ENCODE measurements at regions not wholly inside any gene's neighbourhood (a gene's known extent, or its start where the extent isn't known, plus 50 kb on each side); places are given as distances from the start of the nearest gene placed in this dataset.

GRCh38 chr1:58135821-58136321 is 410.7 kb downstream of the OMA1 start:
- no peaks in the 10 kb centered on the region; the same call in 1 of the 2 replicates for H3K27me3 ChIP-seq (replicated peaks; ENCODE audit: control insufficient read depth, insufficient read depth, low read length)
- DNase-seq (ENCODE audit: extremely low read depth, insufficient read length) = no peak
- no peaks in the 10 kb centered on the region for H3K36me3 ChIP-seq (ENCODE audit: control insufficient read depth, insufficient read depth, low read length)
- TF ChIP-seq CTCF (IDR thresholded peaks at IDR 0.05; ENCODE audit: insufficient read depth, low read length, poor library complexity, severe bottlenecking) = no peak
- H3K4me3 ChIP-seq (replicated peaks; ENCODE audit: low read depth, low read length) = no peak overlapping the region

GRCh38 chr1:58133562-58133961 is 413.0 kb downstream of the OMA1 start:
- Histone ChIP-seq H3K27me3 (replicated peaks; ENCODE audit: control insufficient read depth, insufficient read depth, low read length) (no peaks in the 10 kb centered on the region; the same call in 1 of the 2 replicates), H3K4me3 (replicated peaks; ENCODE audit: low read depth, low read length) (no peak overlapping the region), H3K36me3 (ENCODE audit: control insufficient read depth, insufficient read depth, low read length) (no peaks in the 10 kb centered on the region)
- no peak for TF ChIP-seq CTCF (IDR thresholded peaks at IDR 0.05; ENCODE audit: insufficient read depth, low read length, poor library complexity, severe bottlenecking)
- DNase-seq (ENCODE audit: extremely low read depth, insufficient read length) = no peak

GRCh38 chr1:58123051-58123450 is 423.5 kb downstream of the OMA1 start:
- no peak for DNase-seq (ENCODE audit: extremely low read depth, insufficient read length)
- no peaks in the 10 kb centered on the region for H3K27me3 ChIP-seq (replicated peaks; ENCODE audit: control insufficient read depth, insufficient read depth, low read length)
- TF ChIP-seq CTCF (IDR thresholded peaks at IDR 0.05; ENCODE audit: insufficient read depth, low read length, poor library complexity, severe bottlenecking) = no peak
- H3K4me3 ChIP-seq (replicated peaks; ENCODE audit: low read depth, low read length) = no peak overlapping the region
- H3K36me3 ChIP-seq (ENCODE audit: control insufficient read depth, insufficient read depth, low read length) = no peaks in the 10 kb centered on the region

GRCh38 chr1:58119971-58120370 is 426.6 kb downstream of the OMA1 start:
- Histone ChIP-seq H3K27me3 (replicated peaks; ENCODE audit: control insufficient read depth, insufficient read depth, low read length) (no peaks in the 10 kb centered on the region), H3K4me3 (replicated peaks; ENCODE audit: low read depth, low read length) (no peak overlapping the region), H3K36me3 (ENCODE audit: control insufficient read depth, insufficient read depth, low read length) (no peaks in the 10 kb centered on the region)
- no peak for DNase-seq (ENCODE audit: extremely low read depth, insufficient read length)
- TF ChIP-seq CTCF (IDR thresholded peaks at IDR 0.05; ENCODE audit: insufficient read depth, low read length, poor library complexity, severe bottlenecking) = no peak

- DNase-seq (ENCODE audit: extremely low read depth, insufficient read length) = no peak
- no peak for TF ChIP-seq CTCF (IDR thresholded peaks at IDR 0.05; ENCODE audit: insufficient read depth, low read length, poor library complexity, severe bottlenecking)
- no peaks in the 10 kb centered on the region for H3K27me3 ChIP-seq (replicated peaks; ENCODE audit: control insufficient read depth, insufficient read depth, low read length)
- no peak overlapping the region for H3K4me3 ChIP-seq (replicated peaks; ENCODE audit: low read depth, low read length)
- no peaks in the 10 kb centered on the region for H3K36me3 ChIP-seq (ENCODE audit: control insufficient read depth, insufficient read depth, low read length)
Measured at GRCh38 chr1:58116284-58116683, 430.2 kb downstream of the OMA1 start.

GRCh38 chr1:58109646-58110200 is 436.8 kb downstream of the OMA1 start:
- no peaks in the 10 kb centered on the region for H3K36me3 ChIP-seq (ENCODE audit: control insufficient read depth, insufficient read depth, low read length)
- DNase-seq (ENCODE audit: extremely low read depth, insufficient read length) = no peak
- TF ChIP-seq CTCF (IDR thresholded peaks at IDR 0.05; ENCODE audit: insufficient read depth, low read length, poor library complexity, severe bottlenecking) = no peak
- H3K4me3 ChIP-seq (replicated peaks; ENCODE audit: low read depth, low read length) = no peak overlapping the region
- no peaks in the 10 kb centered on the region for H3K27me3 ChIP-seq (replicated peaks; ENCODE audit: control insufficient read depth, insufficient read depth, low read length)

Measured in GM06990 (cell line).